Stimulated activated CD4-positive, alpha-beta T cell treated with anti-CD3 and anti-CD28 coated beads, Interleukin-4, amount 100 ng/mL, for 48 hours (primary cell): ENCODE measurements at regions not wholly inside any gene's neighbourhood (a gene's known extent, or its start where the extent isn't known, plus 50 kb on each side); places are given as distances from the start of the nearest gene placed in this dataset.

ENCODE experiments used
- DNase-seq, 2 donors: peaks; one replicate each; pipeline ENCODE4 v3.0.0-alpha.2; 2020; ENCODE audit warnings: low read depth in 2 of 2

GRCh38 chrY:13167698-13168097, 263.0 kb downstream of the DDX3Y start:
- DNase-seq: no peak

- no peak for DNase-seq
Observed at GRCh38 chrY:13168257-13168656, 263.6 kb downstream of the DDX3Y start.
